Breast epithelium (tissue), 4 donors: ENCODE measurements at regions not wholly inside any gene's neighbourhood (a gene's known extent, or its start where the extent isn't known, plus 50 kb on each side); places are given as distances from the start of the nearest gene placed in this dataset.

Experiments used
- DNase-seq, 2 donors: peaks; one replicate each; pipeline ENCODE4 v3.0.0-alpha.2; 2019; ENCODE audit warnings: low spot score in 2 of 2
- H3K27ac ChIP-seq, 2 donors: fragments of 200-600 bp; sonication (generic) in 1 of 2; one replicate each; pipeline ENCODE4 v1.5.1; 2016 to 2019; ENCODE audit warnings: mild to moderate bottlenecking in 1 of 2
- H3K27me3 ChIP-seq, 2 donors: fragments of 200-600 bp; sonication (generic) in 1 of 2; one replicate each; pipeline versions ENCODE4 v1.5.1 to v1.6.0; 2017 to 2019; ENCODE audit warnings: control low read depth in 1 of 2, mild to moderate bottlenecking in 1 of 2
- H3K36me3 ChIP-seq: fragments of 200-600 bp; one replicate; pipeline ENCODE4 v1.5.1; 2019
- H3K4me1 ChIP-seq, 2 donors: fragments of 200-600 bp; sonication (generic); one replicate each; pipeline ENCODE4 v1.5.1; 2016 to 2019; ENCODE audit warnings: control low read depth in 1 of 2
- H3K4me3 ChIP-seq, 3 donors: fragments of 200-600 bp; sonication (generic); 1 replicate in 2 of 3; 2 replicates in 1 of 3; pipeline ENCODE4 v1.5.1; 2016 to 2019; ENCODE audit warnings: mild to moderate bottlenecking in 3 of 3, moderate library complexity in 2 of 3
- H3K9me3 ChIP-seq, 2 donors: fragments of 200-600 bp; sonication (generic) in 1 of 2; one replicate each; pipeline ENCODE4 v1.5.1; 2016 to 2019; ENCODE audit warnings: control low read depth in 1 of 2
- POLR2A ChIP-seq: fragments of 450-650 bp; IDR thresholded peaks from one replicate; pipeline ENCODE4 v1.6.1; 2016; ENCODE audit warnings: antibody characterized with exemption, mild to moderate bottlenecking, moderate library complexity
- POLR2AphosphoS5 ChIP-seq, 3 donors: sonication (generic); formaldehyde crosslinking; IDR thresholded peaks; one replicate each; pipeline ENCODE4 v1.6.1; 2017; ENCODE audit warnings: antibody characterized with exemption in 3 of 3
- intact Hi-C: fragments of 100-400 bp; cut with DNase I; formaldehyde crosslinking; loops from one replicate; pipeline ENCODE4 v1.15.1; 2023; ENCODE audit warnings: low total_unique reads
- TF ChIP-seq, protein P1 (sequence below), 3 donors: fragments of 450-650 bp; IDR thresholded peaks; one replicate each; pipeline ENCODE4 v1.5.1; 2016 to 2017; ENCODE audit warnings: antibody characterized with exemption in 3 of 3, mild to moderate bottlenecking in 3 of 3, moderate library complexity in 3 of 3

DNA sequence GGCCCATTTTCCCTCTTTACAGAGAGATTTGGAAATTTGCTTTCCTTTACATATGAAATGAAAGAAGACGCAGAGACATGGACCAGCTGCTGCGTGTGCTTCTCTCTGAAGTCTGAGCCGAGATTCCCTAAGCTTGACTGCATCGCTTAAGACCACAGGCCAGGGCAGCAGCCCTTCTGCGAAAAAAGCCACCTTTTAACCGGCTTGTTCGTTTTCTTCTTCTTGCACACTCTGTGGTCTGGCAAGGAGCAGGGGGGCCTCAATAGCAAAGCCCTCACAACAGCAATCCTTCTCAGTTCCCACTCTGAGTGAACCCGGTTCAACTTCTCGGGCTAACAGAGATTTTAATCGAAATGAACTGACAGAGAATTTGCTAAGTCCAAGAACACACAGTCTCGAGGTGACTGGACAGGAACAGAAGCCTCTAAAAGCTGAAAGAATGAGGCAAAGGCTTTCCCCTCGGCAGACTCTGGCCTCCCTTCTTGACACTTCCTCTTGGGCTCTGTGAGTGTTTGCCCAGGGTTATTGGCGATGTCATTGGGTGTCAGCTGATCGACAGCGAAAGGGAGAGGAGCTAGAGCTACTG lies 512.9 kb upstream of the KLF4 start:
- no peak for DNase-seq
- H3K9me3 ChIP-seq: no peaks in the 10 kb centered on the region
- TF ChIP-seq POLR2A (no peak), POLR2AphosphoS5 (IDR thresholded peaks at IDR 0.05) (no peak)
- TF ChIP-seq, protein P1, sequence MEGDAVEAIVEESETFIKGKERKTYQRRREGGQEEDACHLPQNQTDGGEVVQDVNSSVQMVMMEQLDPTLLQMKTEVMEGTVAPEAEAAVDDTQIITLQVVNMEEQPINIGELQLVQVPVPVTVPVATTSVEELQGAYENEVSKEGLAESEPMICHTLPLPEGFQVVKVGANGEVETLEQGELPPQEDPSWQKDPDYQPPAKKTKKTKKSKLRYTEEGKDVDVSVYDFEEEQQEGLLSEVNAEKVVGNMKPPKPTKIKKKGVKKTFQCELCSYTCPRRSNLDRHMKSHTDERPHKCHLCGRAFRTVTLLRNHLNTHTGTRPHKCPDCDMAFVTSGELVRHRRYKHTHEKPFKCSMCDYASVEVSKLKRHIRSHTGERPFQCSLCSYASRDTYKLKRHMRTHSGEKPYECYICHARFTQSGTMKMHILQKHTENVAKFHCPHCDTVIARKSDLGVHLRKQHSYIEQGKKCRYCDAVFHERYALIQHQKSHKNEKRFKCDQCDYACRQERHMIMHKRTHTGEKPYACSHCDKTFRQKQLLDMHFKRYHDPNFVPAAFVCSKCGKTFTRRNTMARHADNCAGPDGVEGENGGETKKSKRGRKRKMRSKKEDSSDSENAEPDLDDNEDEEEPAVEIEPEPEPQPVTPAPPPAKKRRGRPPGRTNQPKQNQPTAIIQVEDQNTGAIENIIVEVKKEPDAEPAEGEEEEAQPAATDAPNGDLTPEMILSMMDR (IDR thresholded peaks at IDR 0.05): no peak
- no peak overlapping the region for H3K27ac ChIP-seq
- H3K4me1 ChIP-seq: no peaks in the 10 kb centered on the region
- no peaks in the 10 kb centered on the region for H3K27me3 ChIP-seq
- H3K36me3 ChIP-seq: no peaks in the 10 kb centered on the region
- no peak overlapping the region for H3K4me3 ChIP-seq
- intact Hi-C loops: no loop called here

DNA sequence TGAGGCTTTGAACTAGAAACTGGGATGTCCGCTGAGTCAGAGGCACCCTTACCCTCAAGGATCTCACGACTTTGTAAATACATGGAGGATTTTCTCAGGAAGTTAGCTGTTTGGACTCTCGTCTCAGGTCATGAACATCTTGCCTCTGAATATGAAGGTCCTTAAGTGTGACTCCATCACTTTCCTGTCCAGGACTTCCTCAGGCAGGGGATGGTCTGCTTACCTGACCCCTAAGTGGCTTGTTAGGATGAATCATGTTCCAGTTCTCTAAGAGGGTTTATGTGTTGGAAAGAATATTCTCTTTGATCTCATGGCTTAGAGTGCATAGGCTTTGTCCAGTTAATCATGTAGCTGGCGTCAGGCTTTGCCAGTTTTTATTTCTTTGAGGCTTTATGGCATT lies 511.7 kb upstream of the KLF4 start:
- no peak for DNase-seq
- intact Hi-C loops: no loop called here
- TF ChIP-seq POLR2AphosphoS5 (IDR thresholded peaks at IDR 0.05): no peak
- TF ChIP-seq POLR2A: no peak
- TF ChIP-seq, protein P1 (IDR thresholded peaks at IDR 0.05): no peak

DNA sequence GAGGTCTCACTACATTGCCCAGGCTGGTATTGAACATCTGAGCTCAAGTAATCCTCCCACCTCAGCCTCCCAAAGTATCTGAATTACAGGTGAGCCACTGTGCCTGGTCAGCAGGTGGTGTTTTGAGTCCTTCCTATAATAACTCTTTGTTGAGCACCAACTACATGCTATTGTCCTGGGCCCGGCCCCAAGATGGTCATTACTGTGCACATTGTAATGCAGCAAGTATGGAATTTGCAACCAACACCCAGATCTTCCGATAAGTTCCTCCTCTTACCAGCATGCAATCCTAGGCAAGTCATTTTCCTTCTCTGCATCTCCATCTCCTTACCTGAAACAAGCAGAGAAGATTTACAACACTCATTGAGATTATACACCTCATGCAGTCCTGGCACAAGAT lies 510.3 kb upstream of the KLF4 start:
- no peak for DNase-seq
- H3K27ac ChIP-seq: no peak overlapping the region
- no peak overlapping the region for H3K4me3 ChIP-seq
- intact Hi-C loops: no loop called here
- H3K36me3 ChIP-seq: no peaks in the 10 kb centered on the region
- no peaks in the 10 kb centered on the region for H3K9me3 ChIP-seq
- no peaks in the 10 kb centered on the region for H3K27me3 ChIP-seq
- TF ChIP-seq, protein P1 (IDR thresholded peaks at IDR 0.05): no peak
- TF ChIP-seq POLR2A: no peak
- TF ChIP-seq POLR2AphosphoS5 (IDR thresholded peaks at IDR 0.05): no peak
- no peaks in the 10 kb centered on the region for H3K4me1 ChIP-seq

More for the DNA sequence above, 511.7 kb upstream of the KLF4 start:
- Histone ChIP-seq H3K9me3 (no peaks in the 10 kb centered on the region), H3K27me3 (no peaks in the 10 kb centered on the region), H3K4me1 (no peaks in the 10 kb centered on the region), H3K4me3 (no peak overlapping the region), H3K36me3 (no peaks in the 10 kb centered on the region), H3K27ac (no peak overlapping the region)

DNA sequence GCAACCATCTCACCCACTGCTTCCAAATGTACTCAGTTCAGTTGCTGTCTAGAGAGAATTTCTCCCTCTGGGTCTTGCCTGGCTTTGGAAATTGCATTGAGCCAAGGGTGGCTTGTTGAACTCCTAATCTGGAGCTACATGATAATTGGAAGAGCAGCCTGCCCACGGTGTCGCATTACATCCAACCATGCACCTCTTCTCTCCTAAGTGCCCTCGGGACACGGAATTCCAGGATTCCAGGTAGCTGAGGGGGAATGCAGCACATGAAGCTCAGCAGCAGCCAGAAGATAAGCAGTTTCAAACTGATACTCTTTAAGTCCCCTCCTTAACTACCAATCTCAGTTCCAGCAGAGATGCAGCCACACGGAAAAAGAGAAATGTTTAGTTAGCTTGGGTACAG lies 509.4 kb upstream of the KLF4 start:
- Histone ChIP-seq H3K36me3 (no peaks in the 10 kb centered on the region), H3K4me3 (no peak overlapping the region), H3K4me1 (no peaks in the 10 kb centered on the region), H3K9me3 (no peaks in the 10 kb centered on the region), H3K27me3 (no peaks in the 10 kb centered on the region), H3K27ac (no peak overlapping the region)
- intact Hi-C loops: no loop called here
- no peak for DNase-seq
- no peak for TF ChIP-seq POLR2A
- TF ChIP-seq, protein P1 (IDR thresholded peaks at IDR 0.05): no peak
- TF ChIP-seq POLR2AphosphoS5 (IDR thresholded peaks at IDR 0.05): no peak

DNA sequence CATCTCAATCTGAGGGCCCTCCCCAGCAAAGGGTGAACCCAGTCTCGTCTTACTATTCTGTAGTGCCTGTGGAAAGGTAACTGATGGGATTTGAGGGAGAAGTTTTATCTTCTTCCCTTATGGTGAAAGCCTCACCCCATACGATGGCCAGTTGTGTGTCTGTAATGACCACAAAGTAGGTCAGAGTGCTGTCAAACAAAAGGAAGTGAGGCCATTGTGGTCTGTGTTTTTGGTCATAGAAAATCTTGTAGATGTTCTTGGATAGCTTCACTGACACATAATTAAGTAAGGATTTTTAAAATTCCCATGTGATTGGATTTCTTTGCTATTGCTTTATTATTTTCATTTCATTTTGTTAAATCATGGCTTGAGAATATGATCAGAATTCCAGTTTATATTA lies 505.1 kb upstream of the KLF4 start:
- no peaks in the 10 kb centered on the region for H3K9me3 ChIP-seq
- intact Hi-C loops: no loop called here
- H3K4me3 ChIP-seq: no peak overlapping the region
- DNase-seq: no peak
- no peaks in the 10 kb centered on the region for H3K4me1 ChIP-seq
- no peak overlapping the region for H3K27ac ChIP-seq
- TF ChIP-seq, protein P1 (IDR thresholded peaks at IDR 0.05): no peak
- TF ChIP-seq POLR2A: no peak
- no peak for TF ChIP-seq POLR2AphosphoS5 (IDR thresholded peaks at IDR 0.05)
- no peaks in the 10 kb centered on the region for H3K27me3 ChIP-seq
- H3K36me3 ChIP-seq: no peaks in the 10 kb centered on the region
